ENCODE measurements at regions not wholly inside any gene's neighbourhood (a gene's known extent, or its start where the extent isn't known, plus 50 kb on each side); places are given as distances from the start of the nearest gene placed in this dataset.

DNA sequence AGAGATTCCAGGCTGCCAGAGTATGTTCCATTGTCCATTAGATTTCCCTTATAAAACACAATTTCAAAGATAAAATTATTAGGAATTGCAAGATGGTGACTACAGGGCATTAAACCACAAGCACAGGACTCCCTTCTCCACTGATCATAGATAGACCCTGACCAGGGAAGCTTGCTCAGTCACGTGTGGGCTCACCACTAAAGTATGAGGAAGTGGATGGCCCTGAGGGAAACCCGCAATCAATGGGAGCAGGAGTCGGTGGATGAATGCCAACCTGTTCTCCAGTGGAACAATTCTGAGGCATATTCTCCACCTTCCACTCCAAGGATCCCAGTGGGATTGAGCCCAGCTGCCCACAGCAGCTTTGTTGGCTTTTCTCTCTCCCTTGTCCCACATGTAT is 515.7 kb downstream of the BCOR start:
- dilution Hi-C loops (cut with HindIII; ENCODE audit: low sequenced_read_pairs, unreplicated experiment): no loop called here
- no peak overlapping the region for H3K4me3 ChIP-seq (ENCODE audit: insufficient read depth, low read depth, low read length)
- H2AK5ac ChIP-seq (ENCODE audit: low read depth, low read length): no peak overlapping the region
- no peak overlapping the region for H3K4ac ChIP-seq (ENCODE audit: low read depth, low read length)
- no peak overlapping the region for H4K8ac ChIP-seq (ENCODE audit: low read depth in 2 of 2, low read length in 2 of 2)
- H2BK15ac ChIP-seq (ENCODE audit: low read depth, low read length): no peak overlapping the region
- no peak overlapping the region for H4K5ac ChIP-seq (ENCODE audit: low read depth, low read length)
- H3K56ac ChIP-seq (ENCODE audit: extremely low read depth, insufficient read depth, low read length): no peak overlapping the region
- no peaks in the 10 kb centered on the region for H3K9me1 ChIP-seq (ENCODE audit: insufficient read depth, low read length)
- H3K36me3 ChIP-seq (ENCODE audit: control insufficient read depth, insufficient read depth, low read length): no peaks in the 10 kb centered on the region
- intact Hi-C loops (cut with micrococcal nuclease): no loop called here
- no peak overlapping the region for H3K23ac ChIP-seq (ENCODE audit: low read depth, low read length)
- no peak overlapping the region for H3K27ac ChIP-seq (ENCODE audit: insufficient read depth, low read length)
- no peak overlapping the region for H2BK120ac ChIP-seq (ENCODE audit: low read depth, low read length)
- H2AK9ac ChIP-seq (replicated peaks; ENCODE audit: low read depth, low read length, poor library complexity): no peak overlapping the region
- no CpG with 5 or more reads among the region's 3 CpGs for WGBS, 2 experiments (ENCODE audit: extremely low coverage in 2 of 2, insufficient read length in 1 of 2)
- no peak overlapping the region for H3K14ac ChIP-seq (replicated peaks; ENCODE audit: low read depth, low read length)
- no peak overlapping the region for H2AFZ ChIP-seq (replicated peaks; ENCODE audit: low read length, poor library complexity)
- ATAC-seq (ENCODE audit: low read depth): no peak
- no peak overlapping the region for H3K4me2 ChIP-seq (ENCODE audit: low read depth, low read length)
- no peak overlapping the region for H3K18ac ChIP-seq (ENCODE audit: low read depth, low read length)
- no peaks in the 10 kb centered on the region for H4K20me1 ChIP-seq (ENCODE audit: insufficient read depth, low read length)
- peaks cover 6% of the 10 kb centered on the region for H3K9me3 ChIP-seq (ENCODE audit: control insufficient read depth, insufficient read depth, low read length)
- in situ Hi-C loops (cut with MboI; ENCODE audit: low sequenced_read_pairs): no loop called here
- H2BK20ac ChIP-seq (ENCODE audit: low read depth, low read length): no peak overlapping the region
- no peak for DNase-seq
- H3K27me3 ChIP-seq (ENCODE audit: control insufficient read depth, insufficient read depth, low read length): peaks cover 33% of the 10 kb centered on the region
- H4K91ac ChIP-seq (ENCODE audit: insufficient read depth, low read depth, low read length): no peak overlapping the region
- H3K9ac ChIP-seq (ENCODE audit: low read depth, low read length): no peak overlapping the region
- ChIA-PET CTCF (no interaction called here), POLR2A (ENCODE audit: unreplicated experiment) (no interaction called here)
- TF ChIP-seq BHLHE40 (IDR thresholded peaks at IDR 0.05; ENCODE audit: low read depth, low read length) (no peak), POLR2A (IDR thresholded peaks at IDR 0.05; ENCODE audit: low read depth, low read length) (no peak), NFE2L2 (IDR thresholded peaks at IDR 0.05; ENCODE audit: low read depth, low read length) (no peak), CHD1 (IDR thresholded peaks at IDR 0.05; ENCODE audit: low read depth, low read length) (no peak), SMC3 (IDR thresholded peaks at IDR 0.05; ENCODE audit: low read depth, low read length) (no peak), MXI1 (IDR thresholded peaks at IDR 0.05; ENCODE audit: borderline replicate concordance, low read depth, low read length) (no peak), RAD21 (IDR thresholded peaks at IDR 0.05; ENCODE audit: low read length) (no peak), CEBPB (IDR thresholded peaks at IDR 0.05; ENCODE audit: low read depth, low read length) (no peak), MAZ (IDR thresholded peaks at IDR 0.05; ENCODE audit: borderline replicate concordance, low read depth, low read length) (no peak), RFX5 (IDR thresholded peaks at IDR 0.05; ENCODE audit: low read depth, low read length) (no peak), MAFK (IDR thresholded peaks at IDR 0.05; ENCODE audit: low read depth, low read length) (no peak), RCOR1 (IDR thresholded peaks at IDR 0.05; ENCODE audit: insufficient replicate concordance, low read length) (no peak), FOS (IDR thresholded peaks at IDR 0.05; ENCODE audit: low read depth, low read length) (no peak)
- TF ChIP-seq, protein P1, sequence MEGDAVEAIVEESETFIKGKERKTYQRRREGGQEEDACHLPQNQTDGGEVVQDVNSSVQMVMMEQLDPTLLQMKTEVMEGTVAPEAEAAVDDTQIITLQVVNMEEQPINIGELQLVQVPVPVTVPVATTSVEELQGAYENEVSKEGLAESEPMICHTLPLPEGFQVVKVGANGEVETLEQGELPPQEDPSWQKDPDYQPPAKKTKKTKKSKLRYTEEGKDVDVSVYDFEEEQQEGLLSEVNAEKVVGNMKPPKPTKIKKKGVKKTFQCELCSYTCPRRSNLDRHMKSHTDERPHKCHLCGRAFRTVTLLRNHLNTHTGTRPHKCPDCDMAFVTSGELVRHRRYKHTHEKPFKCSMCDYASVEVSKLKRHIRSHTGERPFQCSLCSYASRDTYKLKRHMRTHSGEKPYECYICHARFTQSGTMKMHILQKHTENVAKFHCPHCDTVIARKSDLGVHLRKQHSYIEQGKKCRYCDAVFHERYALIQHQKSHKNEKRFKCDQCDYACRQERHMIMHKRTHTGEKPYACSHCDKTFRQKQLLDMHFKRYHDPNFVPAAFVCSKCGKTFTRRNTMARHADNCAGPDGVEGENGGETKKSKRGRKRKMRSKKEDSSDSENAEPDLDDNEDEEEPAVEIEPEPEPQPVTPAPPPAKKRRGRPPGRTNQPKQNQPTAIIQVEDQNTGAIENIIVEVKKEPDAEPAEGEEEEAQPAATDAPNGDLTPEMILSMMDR (conservative IDR thresholded peaks at IDR 0.05; ENCODE audit: low read depth, low read length): no peak
- TF ChIP-seq, protein P2, sequence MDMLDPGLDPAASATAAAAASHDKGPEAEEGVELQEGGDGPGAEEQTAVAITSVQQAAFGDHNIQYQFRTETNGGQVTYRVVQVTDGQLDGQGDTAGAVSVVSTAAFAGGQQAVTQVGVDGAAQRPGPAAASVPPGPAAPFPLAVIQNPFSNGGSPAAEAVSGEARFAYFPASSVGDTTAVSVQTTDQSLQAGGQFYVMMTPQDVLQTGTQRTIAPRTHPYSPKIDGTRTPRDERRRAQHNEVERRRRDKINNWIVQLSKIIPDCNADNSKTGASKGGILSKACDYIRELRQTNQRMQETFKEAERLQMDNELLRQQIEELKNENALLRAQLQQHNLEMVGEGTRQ (IDR thresholded peaks at IDR 0.05; ENCODE audit: low read depth, low read length): no peak
- TF ChIP-seq, protein P3, sequence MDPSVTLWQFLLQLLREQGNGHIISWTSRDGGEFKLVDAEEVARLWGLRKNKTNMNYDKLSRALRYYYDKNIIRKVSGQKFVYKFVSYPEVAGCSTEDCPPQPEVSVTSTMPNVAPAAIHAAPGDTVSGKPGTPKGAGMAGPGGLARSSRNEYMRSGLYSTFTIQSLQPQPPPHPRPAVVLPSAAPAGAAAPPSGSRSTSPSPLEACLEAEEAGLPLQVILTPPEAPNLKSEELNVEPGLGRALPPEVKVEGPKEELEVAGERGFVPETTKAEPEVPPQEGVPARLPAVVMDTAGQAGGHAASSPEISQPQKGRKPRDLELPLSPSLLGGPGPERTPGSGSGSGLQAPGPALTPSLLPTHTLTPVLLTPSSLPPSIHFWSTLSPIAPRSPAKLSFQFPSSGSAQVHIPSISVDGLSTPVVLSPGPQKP (IDR thresholded peaks at IDR 0.05; ENCODE audit: borderline replicate concordance, low read depth, low read length): no peak
- no peaks in the 10 kb centered on the region for H3K79me1 ChIP-seq (ENCODE audit: low read depth in 1 of 2, low read length in 2 of 2)
- no TSS peak for BruUV-seq (replicated peaks)
- no peak overlapping the region for H2BK5ac ChIP-seq (ENCODE audit: low read depth, low read length, poor library complexity, severe bottlenecking)
- H3K4me1 ChIP-seq (ENCODE audit: control insufficient read depth, insufficient read depth, low read length): peaks cover 2% of the 10 kb centered on the region; the same call in 1 of the 2 replicates

Data from IMR-90 (cell line).